ENCODE measurements at regions not wholly inside any gene's neighbourhood (a gene's known extent, or its start where the extent isn't known, plus 50 kb on each side); places are given as distances from the start of the nearest gene placed in this dataset.

DNA sequence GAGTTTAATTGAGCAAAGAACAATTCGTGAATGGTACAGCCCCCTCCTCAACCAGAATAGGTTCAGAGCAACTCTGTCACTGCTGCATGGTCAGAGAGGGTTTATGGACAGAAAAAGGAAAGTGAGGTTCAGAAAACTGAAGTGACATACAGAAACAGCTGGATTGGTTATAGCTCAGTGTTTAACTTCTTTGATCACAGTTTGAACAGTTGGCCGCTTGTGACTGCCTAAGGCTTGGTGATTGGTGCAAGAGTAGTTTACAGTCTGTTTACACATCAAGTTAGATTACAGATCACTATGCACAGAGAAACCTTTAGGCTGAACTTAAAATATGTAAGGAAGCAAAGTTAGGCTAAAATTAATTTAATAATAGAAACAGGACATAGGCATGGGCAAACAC is 459.2 kb downstream of the KCNJ3 start:
- H3K4me1 Mint-ChIP-seq (ENCODE audit: low read depth): no peaks in the 10 kb centered on the region
- H3K9me3 Mint-ChIP-seq: no peaks in the 10 kb centered on the region
- no peak overlapping the region for H3K4me3 Mint-ChIP-seq
- no peaks in the 10 kb centered on the region for H3K27me3 Mint-ChIP-seq (ENCODE audit: low read depth)
- no peaks in the 10 kb centered on the region for H3K36me3 Mint-ChIP-seq (ENCODE audit: low read depth)
- no peak overlapping the region for H3K27ac Mint-ChIP-seq

DNA sequence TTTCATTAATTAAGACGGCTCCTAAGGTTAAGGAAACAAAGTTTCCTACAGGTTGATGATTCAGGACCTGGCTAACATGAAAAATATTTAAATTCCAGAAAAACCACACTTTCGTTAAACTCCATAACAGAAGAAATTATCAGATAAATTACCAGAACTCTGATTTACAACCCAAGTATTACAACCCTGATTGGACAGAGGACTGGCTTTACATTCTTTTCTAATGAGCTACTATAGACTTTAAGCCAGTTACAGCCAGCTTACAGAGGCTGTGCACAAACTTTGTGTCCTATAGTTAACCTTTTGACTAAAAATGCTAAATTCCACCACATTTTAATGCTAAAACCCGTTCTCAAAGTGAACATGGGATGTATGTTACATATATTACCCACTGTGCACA is 458.6 kb downstream of the KCNJ3 start:
- Mint-ChIP-seq H3K9me3 (no peaks in the 10 kb centered on the region), H3K4me3 (no peak overlapping the region), H3K27me3 (ENCODE audit: low read depth) (no peaks in the 10 kb centered on the region), H3K4me1 (ENCODE audit: low read depth) (no peaks in the 10 kb centered on the region), H3K36me3 (ENCODE audit: low read depth) (no peaks in the 10 kb centered on the region), H3K27ac (no peak overlapping the region)

DNA sequence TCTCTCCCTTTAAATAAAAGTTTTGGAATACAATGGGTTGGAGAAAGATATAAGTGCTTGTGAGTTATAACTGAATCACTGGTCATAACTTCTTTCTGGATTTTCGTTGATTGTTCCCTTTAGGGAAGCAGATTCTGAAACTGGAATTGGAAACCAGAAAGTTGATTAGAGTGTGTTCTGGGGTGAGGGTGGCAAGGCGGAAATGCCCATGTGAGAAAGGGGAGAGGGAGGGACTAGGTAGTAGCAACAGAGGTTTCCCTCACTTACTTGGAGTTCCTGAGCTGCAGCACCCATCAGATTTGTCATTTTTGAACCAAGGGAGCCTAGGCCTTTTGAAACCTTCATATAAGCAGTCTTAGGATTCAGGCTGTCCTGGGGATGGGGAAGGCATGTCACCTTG is 453.4 kb downstream of the KCNJ3 start:
- Mint-ChIP-seq H3K4me1 (ENCODE audit: low read depth) (no peaks in the 10 kb centered on the region), H3K4me3 (no peak overlapping the region), H3K27ac (no peak overlapping the region), H3K27me3 (ENCODE audit: low read depth) (no peaks in the 10 kb centered on the region), H3K36me3 (ENCODE audit: low read depth) (no peaks in the 10 kb centered on the region), H3K9me3 (no peaks in the 10 kb centered on the region)

DNA sequence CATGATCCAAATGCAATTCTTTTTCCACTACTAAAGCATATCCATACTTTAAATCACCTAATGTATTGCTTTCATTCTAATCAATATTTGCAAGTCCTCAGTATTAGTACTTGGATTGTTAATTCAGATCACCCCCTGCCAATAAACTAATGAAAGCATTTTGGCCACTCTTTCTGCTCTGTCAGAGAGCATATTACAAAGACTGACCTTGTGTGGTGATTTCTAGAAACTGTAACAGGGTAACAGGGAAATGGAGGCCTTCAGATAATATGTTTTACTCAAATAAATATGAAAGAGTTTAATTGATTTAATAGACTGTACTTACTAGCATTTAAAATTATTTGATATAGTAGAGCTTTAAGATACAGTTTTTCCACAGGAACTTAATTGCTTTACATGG is 453.0 kb downstream of the KCNJ3 start:
- no peaks in the 10 kb centered on the region for H3K27me3 Mint-ChIP-seq (ENCODE audit: low read depth)
- H3K36me3 Mint-ChIP-seq (ENCODE audit: low read depth): no peaks in the 10 kb centered on the region
- H3K4me3 Mint-ChIP-seq: no peak overlapping the region
- H3K27ac Mint-ChIP-seq: no peak overlapping the region
- H3K4me1 Mint-ChIP-seq (ENCODE audit: low read depth): no peaks in the 10 kb centered on the region
- no peaks in the 10 kb centered on the region for H3K9me3 Mint-ChIP-seq

DNA sequence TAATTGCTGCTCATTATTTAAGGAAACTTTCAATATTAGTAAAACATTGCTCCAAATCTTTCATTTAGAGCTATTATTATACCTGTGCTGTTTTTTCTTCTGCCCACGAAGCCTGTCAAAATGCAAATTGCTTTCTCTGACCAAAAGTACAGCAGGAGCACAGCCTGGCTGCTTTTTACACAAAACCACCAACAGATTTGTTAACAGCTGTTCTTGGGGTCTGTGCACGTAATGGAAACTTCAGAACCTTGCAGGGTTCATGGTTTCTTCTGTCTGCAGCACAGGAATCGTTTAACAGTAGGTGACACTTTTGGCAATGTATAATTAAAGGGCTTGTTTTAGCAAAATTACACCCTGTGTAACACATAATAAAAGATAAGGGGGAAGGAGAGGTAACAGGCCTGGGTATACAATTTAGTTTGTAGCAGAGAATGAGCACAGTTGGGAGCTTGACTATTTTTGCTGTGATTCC is 447.3 kb downstream of the KCNJ3 start:
- Mint-ChIP-seq H3K9me3 (no peaks in the 10 kb centered on the region), H3K27me3 (ENCODE audit: low read depth) (no peaks in the 10 kb centered on the region), H3K36me3 (ENCODE audit: low read depth) (no peaks in the 10 kb centered on the region), H3K4me1 (ENCODE audit: low read depth) (no peaks in the 10 kb centered on the region), H3K4me3 (no peak overlapping the region), H3K27ac (no peak overlapping the region)

DNA sequence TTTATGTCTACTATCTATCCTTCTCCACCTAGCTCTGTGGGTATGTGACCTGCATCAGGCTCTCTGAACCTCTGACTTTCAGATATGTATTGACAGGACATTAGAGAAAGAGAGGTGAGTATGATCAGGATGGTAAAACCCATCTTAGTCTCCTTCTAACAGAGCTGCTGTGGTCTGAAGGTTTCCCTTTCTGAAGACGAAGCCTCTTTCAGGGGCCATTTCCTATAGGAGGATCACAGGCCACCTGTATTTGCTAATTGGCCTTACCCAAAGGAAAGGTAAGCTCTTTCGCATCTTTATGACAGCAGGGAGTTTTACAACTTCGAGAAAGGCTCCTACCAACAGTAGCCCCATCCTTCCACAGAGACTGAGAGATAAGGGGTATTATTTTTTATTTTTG is 442.9 kb downstream of the KCNJ3 start:
- Mint-ChIP-seq H3K4me3 (no peak overlapping the region), H3K4me1 (ENCODE audit: low read depth) (no peaks in the 10 kb centered on the region), H3K27me3 (ENCODE audit: low read depth) (no peaks in the 10 kb centered on the region), H3K36me3 (ENCODE audit: low read depth) (no peaks in the 10 kb centered on the region), H3K27ac (no peak overlapping the region), H3K9me3 (no peaks in the 10 kb centered on the region)

DNA sequence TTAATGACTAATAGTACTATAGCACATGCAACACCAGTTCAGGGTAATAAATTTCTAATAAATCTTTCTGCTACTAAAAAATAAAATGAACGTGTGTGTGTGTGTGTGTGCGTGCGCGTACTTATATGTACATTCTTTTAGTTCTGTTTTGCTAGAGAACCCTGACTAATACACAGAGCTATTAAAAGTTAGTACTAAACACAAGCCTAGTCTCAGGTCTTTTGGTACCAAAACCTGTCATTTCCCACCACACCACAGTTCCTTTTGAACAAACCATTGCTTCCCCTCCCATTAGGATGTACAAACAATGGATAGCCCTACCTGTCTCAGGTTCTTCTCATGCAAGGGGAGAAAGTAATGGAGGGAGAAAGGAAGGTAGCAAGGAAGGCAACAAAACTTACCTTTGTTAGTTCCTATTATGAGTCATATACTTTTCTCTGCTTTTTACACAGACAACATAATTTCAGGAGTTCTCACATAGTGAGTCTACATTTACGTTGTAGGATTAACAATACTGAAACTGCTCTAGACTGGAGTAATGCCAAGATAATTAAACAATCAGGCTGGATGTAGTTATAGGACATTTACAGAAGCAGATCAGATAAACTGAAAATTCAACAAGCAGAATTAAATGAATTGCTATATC is 427.2 kb downstream of the KCNJ3 start:
- H3K4me1 Mint-ChIP-seq (ENCODE audit: low read depth): no peaks in the 10 kb centered on the region
- H3K27ac Mint-ChIP-seq: no peak overlapping the region
- no peak overlapping the region for H3K4me3 Mint-ChIP-seq
- no peaks in the 10 kb centered on the region for H3K36me3 Mint-ChIP-seq (ENCODE audit: low read depth)
- no peaks in the 10 kb centered on the region for H3K9me3 Mint-ChIP-seq
- no peaks in the 10 kb centered on the region for H3K27me3 Mint-ChIP-seq (ENCODE audit: low read depth)

DNA sequence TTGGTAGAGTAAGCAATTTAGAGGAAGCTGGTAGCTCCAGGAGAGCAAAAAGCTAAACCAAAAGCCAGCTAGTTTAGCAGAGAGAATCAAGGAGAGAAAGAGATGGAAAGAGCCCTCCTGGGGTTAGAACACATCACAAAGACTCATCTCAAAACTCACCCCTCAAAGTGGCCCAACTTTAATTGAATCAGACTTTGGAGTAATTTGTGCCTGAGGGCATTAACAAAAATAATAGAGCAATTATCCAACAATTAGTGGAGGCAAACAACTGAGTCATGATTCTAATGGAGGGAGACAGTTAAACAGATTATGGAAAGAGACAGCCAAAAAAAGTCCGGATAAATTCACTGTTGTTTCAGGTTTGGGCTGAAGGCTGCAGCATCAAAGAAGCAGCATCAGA is 417.4 kb downstream of the KCNJ3 start:
- no peak overlapping the region for H3K27ac Mint-ChIP-seq
- H3K36me3 Mint-ChIP-seq (ENCODE audit: low read depth): no peaks in the 10 kb centered on the region
- H3K4me1 Mint-ChIP-seq (ENCODE audit: low read depth): no peaks in the 10 kb centered on the region
- no peak overlapping the region for H3K4me3 Mint-ChIP-seq
- no peaks in the 10 kb centered on the region for H3K27me3 Mint-ChIP-seq (ENCODE audit: low read depth)
- H3K9me3 Mint-ChIP-seq: peaks cover 3% of the 10 kb centered on the region

DNA sequence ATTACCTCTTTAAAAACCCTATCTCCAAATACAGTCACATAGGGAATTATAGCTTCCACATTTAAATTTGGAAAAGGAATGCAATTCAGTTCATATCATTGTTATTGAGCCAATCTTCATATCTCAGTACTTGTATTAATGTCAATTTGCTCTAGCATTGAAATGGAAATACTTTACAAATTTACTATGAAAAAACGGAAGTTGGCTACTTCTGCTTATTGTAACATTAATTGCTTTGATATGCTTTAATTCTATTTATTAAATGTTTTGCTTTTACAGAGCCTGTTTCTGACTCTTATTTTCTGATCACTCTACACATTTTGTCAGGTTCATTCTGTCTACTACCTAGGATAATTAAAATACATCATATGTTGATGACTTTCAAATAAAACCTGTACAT is 412.6 kb downstream of the KCNJ3 start:
- H3K36me3 Mint-ChIP-seq (ENCODE audit: low read depth): no peaks in the 10 kb centered on the region
- no peak overlapping the region for H3K4me3 Mint-ChIP-seq
- no peaks in the 10 kb centered on the region for H3K27me3 Mint-ChIP-seq (ENCODE audit: low read depth)
- H3K27ac Mint-ChIP-seq: no peak overlapping the region
- H3K4me1 Mint-ChIP-seq (ENCODE audit: low read depth): no peaks in the 10 kb centered on the region
- peaks cover 3% of the 10 kb centered on the region for H3K9me3 Mint-ChIP-seq

DNA sequence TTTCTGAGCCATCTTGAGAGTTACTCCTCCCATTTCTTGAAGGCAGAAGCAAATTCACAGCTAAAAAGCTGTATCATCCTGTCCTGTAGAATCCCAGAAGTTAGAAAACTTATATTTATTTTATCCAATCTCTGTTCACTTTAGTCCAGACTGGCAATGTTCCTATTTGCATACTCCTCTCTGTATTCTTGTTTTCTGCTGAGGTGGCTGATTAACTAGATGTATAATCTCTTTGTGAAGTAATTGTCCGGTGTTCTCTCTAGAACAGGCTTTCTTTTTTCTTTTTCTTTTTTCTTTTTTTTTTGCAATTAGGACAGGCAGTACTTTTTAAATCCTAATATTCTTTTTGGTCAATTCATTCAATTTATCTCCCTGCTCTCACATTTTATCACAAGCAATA is 411.0 kb downstream of the KCNJ3 start:
- H3K36me3 Mint-ChIP-seq (ENCODE audit: low read depth): no peaks in the 10 kb centered on the region
- H3K27ac Mint-ChIP-seq: no peak overlapping the region
- no peaks in the 10 kb centered on the region for H3K9me3 Mint-ChIP-seq
- H3K4me3 Mint-ChIP-seq: no peak overlapping the region
- H3K27me3 Mint-ChIP-seq (ENCODE audit: low read depth): no peaks in the 10 kb centered on the region
- no peaks in the 10 kb centered on the region for H3K4me1 Mint-ChIP-seq (ENCODE audit: low read depth)

DNA sequence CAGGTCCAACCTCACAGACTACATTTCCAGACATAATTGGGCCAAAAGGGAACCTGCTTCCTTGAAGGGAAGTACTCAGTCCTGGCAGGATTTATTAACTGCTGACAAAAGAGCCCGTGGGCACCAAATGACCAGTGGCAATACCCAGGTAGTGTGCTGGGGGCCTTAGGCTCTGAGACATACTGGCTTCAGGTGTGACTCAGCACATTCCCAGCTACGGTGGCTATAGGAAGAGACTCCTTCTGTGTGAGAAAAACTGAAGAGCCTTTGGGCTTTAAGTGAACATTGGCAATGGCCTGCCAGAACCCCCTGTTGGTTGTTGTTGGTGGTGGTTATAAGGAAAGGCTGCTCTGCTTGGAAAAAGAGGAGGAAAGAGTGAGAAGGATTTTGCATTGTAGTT is 401.8 kb downstream of the KCNJ3 start:
- Mint-ChIP-seq H3K4me1 (ENCODE audit: low read depth) (no peaks in the 10 kb centered on the region), H3K4me3 (no peak overlapping the region), H3K36me3 (ENCODE audit: low read depth) (no peaks in the 10 kb centered on the region), H3K27me3 (ENCODE audit: low read depth) (no peaks in the 10 kb centered on the region), H3K27ac (no peak overlapping the region), H3K9me3 (peaks cover 13% of the 10 kb centered on the region)

DNA sequence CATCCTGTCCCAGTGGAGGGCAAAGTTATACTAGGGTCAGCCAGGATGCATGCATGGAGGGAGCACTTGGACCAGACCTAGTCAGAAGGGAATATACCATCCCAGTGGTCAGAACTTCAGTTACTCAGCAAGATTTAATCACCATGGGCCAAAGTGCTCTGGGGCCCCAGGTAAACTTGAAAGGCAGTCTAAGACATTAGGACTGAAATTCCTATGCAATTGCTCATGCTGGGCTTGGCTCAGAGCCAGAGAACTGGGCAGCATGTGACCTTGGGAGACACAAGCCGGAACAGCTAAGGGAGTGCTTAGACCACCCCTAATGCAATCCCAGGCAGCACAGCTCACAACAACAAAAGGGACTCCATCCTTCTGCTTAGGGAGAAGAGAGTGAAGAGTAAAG is 401.3 kb downstream of the KCNJ3 start:
- Mint-ChIP-seq H3K27me3 (ENCODE audit: low read depth) (no peaks in the 10 kb centered on the region), H3K36me3 (ENCODE audit: low read depth) (no peaks in the 10 kb centered on the region), H3K4me3 (no peak overlapping the region), H3K27ac (no peak overlapping the region), H3K9me3 (peaks cover 13% of the 10 kb centered on the region), H3K4me1 (ENCODE audit: low read depth) (no peaks in the 10 kb centered on the region)

DNA sequence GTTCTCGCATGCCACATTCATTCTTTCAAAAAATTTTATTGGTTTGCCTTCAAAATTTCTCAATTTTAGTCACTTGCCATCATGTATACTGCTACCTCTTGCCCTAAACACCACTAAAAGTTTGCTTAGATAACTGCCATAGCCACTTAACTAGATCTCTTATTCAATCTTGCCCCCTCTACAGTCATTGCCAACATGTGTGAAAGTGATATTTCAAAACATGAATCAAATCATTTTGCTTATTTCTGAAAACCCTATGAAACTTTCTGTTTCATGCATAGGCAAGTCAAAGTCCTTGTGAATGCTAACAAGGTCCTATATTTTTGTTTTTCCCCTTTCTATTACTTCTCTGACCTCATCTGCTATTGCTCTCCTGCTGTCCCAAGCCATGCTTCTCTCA is 397.1 kb downstream of the KCNJ3 start:
- H3K36me3 Mint-ChIP-seq (ENCODE audit: low read depth): no peaks in the 10 kb centered on the region
- no peak overlapping the region for H3K27ac Mint-ChIP-seq
- peaks cover 2% of the 10 kb centered on the region for H3K9me3 Mint-ChIP-seq
- no peaks in the 10 kb centered on the region for H3K27me3 Mint-ChIP-seq (ENCODE audit: low read depth)
- H3K4me3 Mint-ChIP-seq: no peak overlapping the region
- no peaks in the 10 kb centered on the region for H3K4me1 Mint-ChIP-seq (ENCODE audit: low read depth)

DNA sequence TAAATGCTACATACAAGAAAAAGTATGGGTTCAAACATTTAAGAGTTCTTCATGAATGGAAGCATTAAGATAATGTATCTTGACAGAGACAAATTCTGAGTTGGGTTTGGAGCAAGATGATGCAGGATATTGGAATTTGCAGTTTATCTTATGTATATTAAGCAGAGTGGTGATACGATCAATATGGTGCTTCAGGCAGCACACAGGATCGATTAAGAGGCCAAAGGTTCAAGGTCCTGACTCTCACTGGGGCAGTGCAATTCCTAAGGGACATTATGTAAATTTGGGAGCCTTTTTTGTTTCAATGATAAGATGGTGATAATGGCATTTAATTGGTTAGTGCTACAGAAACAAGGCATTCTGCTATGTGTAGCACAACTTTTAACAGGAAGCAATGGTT is 381.9 kb downstream of the KCNJ3 start:
- no peak overlapping the region for H3K4me3 Mint-ChIP-seq
- no peak overlapping the region for H3K27ac Mint-ChIP-seq
- no peaks in the 10 kb centered on the region for H3K27me3 Mint-ChIP-seq (ENCODE audit: low read depth)
- no peaks in the 10 kb centered on the region for H3K9me3 Mint-ChIP-seq
- H3K4me1 Mint-ChIP-seq (ENCODE audit: low read depth): no peaks in the 10 kb centered on the region
- no peaks in the 10 kb centered on the region for H3K36me3 Mint-ChIP-seq (ENCODE audit: low read depth)

DNA sequence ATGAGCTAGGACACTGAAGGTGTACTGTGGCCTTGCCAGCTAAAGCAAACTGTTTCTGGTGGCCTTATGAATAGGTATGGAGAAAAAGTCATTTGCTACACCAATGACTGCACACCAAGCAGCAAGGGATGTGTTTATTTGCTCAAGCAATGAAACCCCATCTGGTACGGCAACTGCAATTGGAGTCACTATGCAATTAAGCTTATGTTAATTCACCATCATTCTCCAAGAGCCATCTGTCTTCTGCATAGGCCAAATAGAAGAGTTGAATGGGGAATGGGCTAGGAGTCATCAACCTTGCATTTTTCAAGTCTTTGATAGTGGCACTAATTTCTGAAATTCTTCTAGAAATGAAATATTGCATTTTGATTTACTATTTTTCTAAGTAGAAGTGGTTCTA is 372.0 kb downstream of the KCNJ3 start:
- Mint-ChIP-seq H3K9me3 (no peaks in the 10 kb centered on the region), H3K4me1 (ENCODE audit: low read depth) (no peaks in the 10 kb centered on the region), H3K27me3 (ENCODE audit: low read depth) (no peaks in the 10 kb centered on the region), H3K36me3 (ENCODE audit: low read depth) (no peaks in the 10 kb centered on the region), H3K4me3 (no peak overlapping the region), H3K27ac (no peak overlapping the region)

DNA sequence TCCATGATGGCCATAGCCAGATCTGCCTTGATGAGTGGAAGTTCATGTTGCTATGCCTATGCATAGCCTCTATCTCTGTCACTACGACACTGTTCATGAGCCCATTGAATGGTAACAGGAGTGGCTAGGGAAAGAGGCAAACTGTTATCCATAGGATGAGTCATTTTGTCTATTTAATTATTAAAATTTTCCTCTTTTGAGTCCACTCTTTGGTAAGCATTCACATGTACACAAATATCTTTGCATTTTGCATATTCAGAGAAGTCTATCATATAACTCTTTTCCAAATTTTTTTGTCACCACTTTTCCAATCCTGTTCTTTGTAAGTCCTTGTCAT is 364.4 kb downstream of the KCNJ3 start:
- no peak overlapping the region for H3K27ac Mint-ChIP-seq
- no peaks in the 10 kb centered on the region for H3K4me1 Mint-ChIP-seq (ENCODE audit: low read depth)
- H3K9me3 Mint-ChIP-seq: peaks cover 3% of the 10 kb centered on the region
- no peaks in the 10 kb centered on the region for H3K36me3 Mint-ChIP-seq (ENCODE audit: low read depth)
- no peaks in the 10 kb centered on the region for H3K27me3 Mint-ChIP-seq (ENCODE audit: low read depth)
- H3K4me3 Mint-ChIP-seq: no peak overlapping the region

Measured in T-helper 1 cell treated with Interleukin-12 subunit alpha and Interleukin-12 subunit beta and Interleukin-4 antibody, amounts not matched to agents 30 μg/mL and 1 μg/mL, for 36 hours (primary cell).